H1 (cell line): ENCODE measurements at regions not wholly inside any gene's neighbourhood (a gene's known extent, or its start where the extent isn't known, plus 50 kb on each side); places are given as distances from the start of the nearest gene placed in this dataset.

Source experiments
- CTCF ChIA-PET: fragments of 300-600 bp; sonication (Branson Sonifier 250); formaldehyde crosslinking; loops from one replicate; lab custom pipeline; 2021; ENCODE audit not compliant: partially characterized antibody; lab: Charles Lee
- POLR2A ChIA-PET: fragments of 300-600 bp; sonication (Branson Sonifier 250); formaldehyde crosslinking; loops from one replicate; lab custom pipeline; 2021; ENCODE audit warnings: inconsistent platforms; ENCODE audit not compliant: partially characterized antibody; lab: Charles Lee
- DNase-seq, 2 experiments: peaks; one replicate each; pipeline versions ENCODE4 v3.0.0 to v3.0.0-alpha.2; 2010 to 2022; ENCODE audit warnings: low spot score in 2 of 2, low read depth in 1 of 2, mixed read lengths in 1 of 2
- FAIRE-seq: peaks from 2 replicates; lab custom pipeline; 2011; peaks lifted over from hg19 to GRCh38; lab: Jason Lieb, UNC
- H2AFZ ChIP-seq: 2 replicates; pipeline ENCODE4 v1.8.1; 2012; ENCODE audit warnings: low read length, inconsistent platforms
- H2AK5ac ChIP-seq: 2 replicates; pipeline ENCODE4 v1.6.1; 2013; ENCODE audit warnings: low read depth, low read length
- H2BK120ac ChIP-seq: replicated peaks from 2 replicates; pipeline ENCODE3; 2013; ENCODE audit warnings: low read depth, low read length, inconsistent platforms
- H2BK12ac ChIP-seq: 2 replicates; pipeline ENCODE4 v1.6.1; 2013; ENCODE audit warnings: low read depth, low read length
- H2BK15ac ChIP-seq: 2 replicates; pipeline ENCODE4 v1.6.1; 2013; ENCODE audit warnings: low read length
- H2BK20ac ChIP-seq: 2 replicates; pipeline ENCODE4 v1.6.1; 2013; ENCODE audit warnings: low read length
- H2BK5ac ChIP-seq: 2 replicates; pipeline ENCODE4 v1.6.1; 2013; ENCODE audit warnings: low read depth, low read length
- H3K14ac ChIP-seq: 2 replicates; pipeline ENCODE4 v1.6.1; 2013; ENCODE audit warnings: inconsistent platforms; ENCODE audit not compliant: insufficient read length
- H3K18ac ChIP-seq: 2 replicates; pipeline ENCODE4 v1.6.1; 2013; ENCODE audit warnings: low read length; ENCODE audit errors: extremely low read depth
- H3K23ac ChIP-seq: 2 replicates; pipeline ENCODE4 v1.6.1; 2013; ENCODE audit warnings: inconsistent platforms; ENCODE audit not compliant: insufficient read length
- H3K23me2 ChIP-seq: 2 replicates; pipeline ENCODE4 v1.6.1; 2013; ENCODE audit warnings: low read depth, low read length
- H3K27ac ChIP-seq: 2 replicates; pipeline ENCODE4 v1.6.1; 2011; ENCODE audit warnings: low read depth, low read length, inconsistent platforms
- H3K27me3 ChIP-seq, 4 experiments: replicated peaks in 1 of 4; 1 replicate in 1 of 4; 2 replicates in 3 of 4; pipeline versions ENCODE4 v1.6.1 to v1.8.1; 2011 to 2013; ENCODE audit warnings: low read length in 3 of 4, mild to moderate bottlenecking in 3 of 4, inconsistent platforms in 2 of 4, mixed read lengths in 2 of 4, moderate library complexity in 1 of 4; ENCODE audit not compliant: control insufficient read depth in 3 of 4, insufficient read depth in 3 of 4; ENCODE audit errors: extremely low read depth in 1 of 4
- H3K36me3 ChIP-seq, 4 experiments: 2 replicates each; pipeline versions ENCODE4 v1.6.1 to v1.8.1; 2011 to 2013; ENCODE audit warnings: mild to moderate bottlenecking in 4 of 4, low read length in 3 of 4, moderate library complexity in 2 of 4, control low read depth in 1 of 4, inconsistent platforms in 1 of 4; ENCODE audit not compliant: insufficient read depth in 4 of 4, control insufficient read depth in 2 of 4
- H3K4ac ChIP-seq: replicated peaks from 2 replicates; pipeline ENCODE3; 2013; ENCODE audit warnings: low read length, low read depth, mixed read lengths, inconsistent platforms; ENCODE audit not compliant: insufficient read length
- H3K4me1 ChIP-seq, 4 experiments: replicated peaks in 1 of 4; 1 replicate in 1 of 4; 2 replicates in 3 of 4; pipeline versions ENCODE4 v1.6.1 to v1.8.1; 2011 to 2013; ENCODE audit warnings: low read length in 3 of 4, inconsistent platforms in 2 of 4, mixed read lengths in 1 of 4; ENCODE audit not compliant: insufficient read depth in 4 of 4, control insufficient read depth in 3 of 4
- H3K4me2 ChIP-seq, 2 experiments: 2 replicates each; pipeline versions ENCODE4 v1.6.1 to v1.8.1; 2011 to 2013; ENCODE audit warnings: low read depth in 2 of 2, low read length in 2 of 2, control low read depth in 1 of 2, inconsistent platforms in 1 of 2, mild to moderate bottlenecking in 1 of 2; ENCODE audit not compliant: insufficient read depth in 1 of 2
- H3K4me3 ChIP-seq, 4 experiments: fragments of 200-600, 300-600 bp in 1 of 4; sonication (generic), shearing (Covaris generic), sonication (Bioruptor Twin) in 1 of 4; 2 replicates each; pipeline versions ENCODE4 v1.5.1 to v1.8.1; 2011 to 2016; ENCODE audit warnings: low read length in 4 of 4, low read depth in 3 of 4, control low read depth in 2 of 4, inconsistent platforms in 2 of 4, mild to moderate bottlenecking in 2 of 4, mixed read lengths in 1 of 4, moderate library complexity in 1 of 4; ENCODE audit not compliant: insufficient read depth in 2 of 4; ENCODE audit errors: extremely low read depth in 1 of 4
- H3K56ac ChIP-seq: replicated peaks from 2 replicates; pipeline ENCODE3; 2013; ENCODE audit warnings: low read depth, mild to moderate bottlenecking, mixed read lengths, low read length, inconsistent platforms; ENCODE audit not compliant: insufficient read length
- H3K79me1 ChIP-seq: 2 replicates; pipeline ENCODE4 v1.6.1; 2013; ENCODE audit warnings: low read depth, low read length, control low read depth
- H3K79me2 ChIP-seq, 2 experiments: 2 replicates each; pipeline versions ENCODE4 v1.6.1 to v1.8.1; 2012 to 2013; ENCODE audit warnings: low read length in 2 of 2, mild to moderate bottlenecking in 2 of 2, inconsistent platforms in 1 of 2; ENCODE audit not compliant: insufficient read depth in 2 of 2, control insufficient read depth in 1 of 2
- H3K9ac ChIP-seq, 4 experiments: replicated peaks in 1 of 4; 1 replicate in 1 of 4; 2 replicates in 3 of 4; pipeline versions ENCODE4 v1.6.1 to v1.8.1; 2011 to 2013; ENCODE audit warnings: low read depth in 3 of 4, low read length in 3 of 4, control low read depth in 2 of 4, mild to moderate bottlenecking in 2 of 4, moderate library complexity in 2 of 4, inconsistent platforms in 1 of 4; ENCODE audit errors: extremely low read depth in 1 of 4
- H3K9me3 ChIP-seq, 2 experiments: 2 replicates each; pipeline versions ENCODE4 v1.6.1 to v1.8.1; 2012 to 2013; ENCODE audit warnings: mild to moderate bottlenecking in 2 of 2, moderate library complexity in 2 of 2, control low read depth in 1 of 2, inconsistent platforms in 1 of 2, low read depth in 1 of 2, low read length in 1 of 2, mixed read lengths in 1 of 2; ENCODE audit not compliant: insufficient read depth in 2 of 2
- H4K20me1 ChIP-seq, 2 experiments: replicated peaks in 1 of 2; 2 replicates each; pipeline versions ENCODE3 to v1.8.1; 2011 to 2013; ENCODE audit warnings: inconsistent platforms in 2 of 2, low read length in 2 of 2, mild to moderate bottlenecking in 1 of 2; ENCODE audit not compliant: insufficient read depth in 2 of 2, control insufficient read depth in 1 of 2
- H4K5ac ChIP-seq: 2 replicates; pipeline ENCODE4 v1.6.1; 2013; ENCODE audit warnings: low read length, low read depth, mixed read lengths, inconsistent platforms; ENCODE audit not compliant: insufficient read length
- H4K8ac ChIP-seq: 2 replicates; pipeline ENCODE4 v1.8.0; 2013; ENCODE audit warnings: mild to moderate bottlenecking, moderate library complexity, low read length, inconsistent platforms; ENCODE audit not compliant: insufficient read depth; ENCODE audit errors: extremely low read depth
- H4K91ac ChIP-seq: replicated peaks from 2 replicates; pipeline ENCODE3; 2013; ENCODE audit warnings: low read length, mixed read lengths, inconsistent platforms; ENCODE audit not compliant: insufficient read length
- BCL11A ChIP-seq, 2 experiments: IDR thresholded peaks; one replicate each; pipeline ENCODE4 v1.6.1; 2011; ENCODE audit warnings: low read depth in 2 of 2, low read length in 2 of 2, mild to moderate bottlenecking in 2 of 2
- CTCF ChIP-seq, 3 experiments: IDR thresholded peaks; 1 replicate in 2 of 3; 2 replicates in 1 of 3; pipeline versions ENCODE4 v1.5.1 to v1.6.1; 2011; ENCODE audit warnings: low read length in 3 of 3, mild to moderate bottlenecking in 3 of 3, inconsistent platforms in 2 of 3, low read depth in 1 of 3, moderate library complexity in 1 of 3; ENCODE audit not compliant: insufficient read depth in 1 of 3; ENCODE audit errors: control extremely low read depth in 1 of 3
- PHF8 ChIP-seq: fragments of 200-600 bp; sonication (generic); conservative IDR thresholded peaks from 2 replicates; pipeline ENCODE4 v1.7.1; 2012; ENCODE audit warnings: low read depth, mild to moderate bottlenecking, inconsistent platforms, low read length, moderate library complexity
- RFX5 ChIP-seq: IDR thresholded peaks from 2 replicates; pipeline ENCODE4 v1.6.1; 2011; ENCODE audit warnings: low read depth, low read length, improper control_type of control experiment, borderline replicate concordance
- SAP30 ChIP-seq: fragments of 300-600 bp; sonication (generic); IDR thresholded peaks from 2 replicates; pipeline ENCODE4 v1.7.1; 2012; ENCODE audit warnings: low read length, moderate library complexity, mild to moderate bottlenecking, inconsistent platforms; ENCODE audit not compliant: insufficient read depth, insufficient replicate concordance
- SIX5 ChIP-seq: IDR thresholded peaks from 2 replicates; pipeline ENCODE4 v1.6.1; 2011; ENCODE audit warnings: mild to moderate bottlenecking, low read depth, low read length
- SUZ12 ChIP-seq: fragments of 200-600 bp; sonication (generic); IDR thresholded peaks from 2 replicates; pipeline ENCODE4 v1.6.1; 2012; ENCODE audit warnings: mild to moderate bottlenecking, inconsistent platforms, low read length, moderate library complexity, mixed read lengths
- TBP ChIP-seq: IDR thresholded peaks from 2 replicates; pipeline ENCODE4 v1.6.1; 2011; ENCODE audit warnings: low read depth, low read length, improper control_type of control experiment
- TEAD4 ChIP-seq: IDR thresholded peaks from 2 replicates; pipeline ENCODE4 v1.6.1; 2012; ENCODE audit warnings: low read depth, low read length, inconsistent platforms, mixed read lengths
- WGBS, 2 experiments: shearing (Covaris generic) in 1 of 2; methylation state at CpG; one replicate each; pipeline versions ENCODE4 v1.1.6 to v1.1.7; 2013 to 2015; ENCODE audit warnings: low lambda C conversion rate in 2 of 2, mixed read lengths in 2 of 2, inconsistent platforms in 1 of 2, low coverage in 1 of 2, missing lambda C conversion rate in 1 of 2; ENCODE audit not compliant: insufficient replicate concordance in 2 of 2, insufficient coverage in 1 of 2, insufficient read length in 1 of 2; ENCODE audit errors: extremely low coverage in 1 of 2, missing lambda C conversion rate in 1 of 2; 5-methylcytosine and 5-hydroxymethylcytosine counted together

GRCh38 chr10:44500451-44500850, 115.6 kb upstream of the CXCL12 start:
- Histone ChIP-seq H4K91ac (no peak overlapping the region), H2BK12ac (no peak overlapping the region), H3K4ac (no peak overlapping the region), H3K9ac (no peak overlapping the region), H3K79me2 (no peaks in the 10 kb centered on the region)
- 59% methylated on average over 1 of the region's 1 CpG; no CpG with 5 or more reads in 1 of the 2 experiments for WGBS, 2 experiments
- TF ChIP-seq CTCF (IDR thresholded peaks at IDR 0.05; ENCODE audit: control extremely low read depth in 1 of 3, insufficient read depth in 1 of 3, low read depth in 1 of 3, low read length in 3 of 3) = no peak
- TF ChIP-seq SAP30 = no peak
- TF ChIP-seq BCL11A (IDR thresholded peaks at IDR 0.05; ENCODE audit: low read depth in 2 of 2, low read length in 2 of 2) = no peak
- no peak for TF ChIP-seq TBP
- no peak for TF ChIP-seq TEAD4
- TF ChIP-seq PHF8 = no peak
- no peak for TF ChIP-seq RFX5
- no peak for TF ChIP-seq SIX5
- TF ChIP-seq SUZ12 = no peak
- TF ChIP-seq, all 59 proteins: peak for 0
- FAIRE-seq = no peak
- Histone ChIP-seq H2BK120ac (no peak overlapping the region), H2BK15ac (no peak overlapping the region), H4K8ac (no peak overlapping the region), H3K27me3 (no peaks in the 10 kb centered on the region), H3K27ac (no peak overlapping the region), H3K56ac (no peak overlapping the region), H2AK5ac (no peak overlapping the region), H2BK5ac (no peak overlapping the region), H3K36me3 (no peaks in the 10 kb centered on the region), H3K23ac (no peak overlapping the region), H3K79me1 (no peaks in the 10 kb centered on the region), H3K4me3 (no peak overlapping the region), H3K4me2 (no peak overlapping the region), H3K9me3 (0 out of 4 replicates have a peak, but pooled peaks cover 0 to 3% of the 10 kb centered on the region in 2 experiments), H4K20me1 (no peaks in the 10 kb centered on the region), H3K4me1 (no peaks in the 10 kb centered on the region), H3K18ac (no peak overlapping the region), H2BK20ac (no peak overlapping the region), H2AFZ (no peak overlapping the region), H3K14ac (no peak overlapping the region), H3K23me2 (peaks cover 1% of the 10 kb centered on the region; the same call in 1 of the 2 replicates), H4K5ac (no peak overlapping the region)
- ChIA-PET CTCF (interaction anchor here (0.8 kb wide), 1 partner anchor 17 kb away, joined by 3 read pairs; no protein-coding TSS in a partner anchor), POLR2A (no interaction called here)
- no peak for DNase-seq
